ENCODE measurements at regions not wholly inside any gene's neighbourhood (a gene's known extent, or its start where the extent isn't known, plus 50 kb on each side); places are given as distances from the start of the nearest gene placed in this dataset.
"Not testable (repeated sequence)": the region's sequence is repeated elsewhere in the genome, so short reads cannot be mapped to it uniquely, and the experiment has no call there.

- Histone ChIP-seq H3K4me1 (ENCODE audit: low read length) (no peaks in the 10 kb centered on the region), H3F3A (ENCODE audit: insufficient read depth, low read length) (no peaks in the 10 kb centered on the region), H3K27me3 (replicated peaks; ENCODE audit: insufficient read depth, low read length) (no peaks in the 10 kb centered on the region), H3K27ac (ENCODE audit: low read length) (no peak overlapping the region), H3K4me2 (ENCODE audit: low read depth, low read length) (no peak overlapping the region), H3K4me3 (ENCODE audit: low read length) (no peak overlapping the region), H3K9ac (ENCODE audit: low read length) (no peak overlapping the region), H3K9me2 (replicated peaks; ENCODE audit: insufficient read depth, low read length) (no peaks in the 10 kb centered on the region), H4K20me1 (ENCODE audit: insufficient read depth, low read length) (no peaks in the 10 kb centered on the region), H2AFZ (ENCODE audit: low read length) (no peak overlapping the region), H3K36me3 (replicated peaks; ENCODE audit: insufficient read depth, low read length) (no peaks in the 10 kb centered on the region), H3K79me2 (ENCODE audit: low read length) (no peaks in the 10 kb centered on the region), H3K9me3 (replicated peaks; ENCODE audit: insufficient read depth, low read length) (no peaks in the 10 kb centered on the region)
- TF ChIP-seq EZH2phosphoT487 (IDR thresholded peaks at IDR 0.05; ENCODE audit: low read length) (no peak), EZH2 (optimal IDR thresholded peaks at IDR 0.05; ENCODE audit: low read depth, low read length) (no peak), CTCF (IDR thresholded peaks at IDR 0.05; ENCODE audit: low read length) (no peak)
- no peak for DNase-seq
Observed at GRCh38 chr11:57055744-57056143, 67.0 kb downstream of the OR5AK2 start.

GRCh38 chr11:57056735-57057134, 68.0 kb downstream of the OR5AK2 start:
- no peak for TF ChIP-seq CTCF (IDR thresholded peaks at IDR 0.05; ENCODE audit: low read length)
- no peak for TF ChIP-seq EZH2phosphoT487 (IDR thresholded peaks at IDR 0.05; ENCODE audit: low read length)
- no peak for TF ChIP-seq EZH2 (optimal IDR thresholded peaks at IDR 0.05; ENCODE audit: low read depth, low read length)
- Histone ChIP-seq H3K79me2 (ENCODE audit: low read length) (no peaks in the 10 kb centered on the region), H3K36me3 (replicated peaks; ENCODE audit: insufficient read depth, low read length) (no peaks in the 10 kb centered on the region), H3K4me2 (ENCODE audit: low read depth, low read length) (no peak overlapping the region), H3K9me2 (replicated peaks; ENCODE audit: insufficient read depth, low read length) (no peaks in the 10 kb centered on the region), H3K4me1 (ENCODE audit: low read length) (no peaks in the 10 kb centered on the region), H3K4me3 (ENCODE audit: low read length) (no peak overlapping the region), H3K27ac (ENCODE audit: low read length) (no peak overlapping the region), H3K9me3 (replicated peaks; ENCODE audit: insufficient read depth, low read length) (no peaks in the 10 kb centered on the region), H3K27me3 (replicated peaks; ENCODE audit: insufficient read depth, low read length) (no peaks in the 10 kb centered on the region), H2AFZ (ENCODE audit: low read length) (no peak overlapping the region), H3F3A (ENCODE audit: insufficient read depth, low read length) (no peaks in the 10 kb centered on the region), H3K9ac (ENCODE audit: low read length) (no peak overlapping the region), H4K20me1 (ENCODE audit: insufficient read depth, low read length) (no peaks in the 10 kb centered on the region)
- DNase-seq: no peak

- no peaks in the 10 kb centered on the region for H4K20me1 ChIP-seq (ENCODE audit: insufficient read depth, low read length)
- no peak overlapping the region for H3K9ac ChIP-seq (ENCODE audit: low read length)
- H3K9me3 ChIP-seq (replicated peaks; ENCODE audit: insufficient read depth, low read length): no peaks in the 10 kb centered on the region
- H3K27ac ChIP-seq (ENCODE audit: low read length): no peak overlapping the region
- no peaks in the 10 kb centered on the region for H3F3A ChIP-seq (ENCODE audit: insufficient read depth, low read length)
- no peak overlapping the region for H3K4me2 ChIP-seq (ENCODE audit: low read depth, low read length)
- no peaks in the 10 kb centered on the region for H3K4me1 ChIP-seq (ENCODE audit: low read length)
- H3K4me3 ChIP-seq (ENCODE audit: low read length): no peak overlapping the region
- no peak overlapping the region for H2AFZ ChIP-seq (ENCODE audit: low read length)
- no peaks in the 10 kb centered on the region for H3K9me2 ChIP-seq (replicated peaks; ENCODE audit: insufficient read depth, low read length)
- H3K36me3 ChIP-seq (replicated peaks; ENCODE audit: insufficient read depth, low read length): no peaks in the 10 kb centered on the region
- no peak for DNase-seq
- no peak for TF ChIP-seq EZH2 (optimal IDR thresholded peaks at IDR 0.05; ENCODE audit: low read depth, low read length)
- no peak for TF ChIP-seq CTCF (IDR thresholded peaks at IDR 0.05; ENCODE audit: low read length)
- no peak for TF ChIP-seq EZH2phosphoT487 (IDR thresholded peaks at IDR 0.05; ENCODE audit: low read length)
- no peaks in the 10 kb centered on the region for H3K27me3 ChIP-seq (replicated peaks; ENCODE audit: insufficient read depth, low read length)
- H3K79me2 ChIP-seq (ENCODE audit: low read length): no peaks in the 10 kb centered on the region
Observed at GRCh38 chr11:57057561-57057960, 68.8 kb downstream of the OR5AK2 start.

GRCh38 chr11:57062957-57063356, 74.2 kb downstream of the OR5AK2 start:
- H4K20me1 ChIP-seq (ENCODE audit: insufficient read depth, low read length); H3K9me2 ChIP-seq (replicated peaks; ENCODE audit: insufficient read depth, low read length); H3K4me3 ChIP-seq (ENCODE audit: low read length); H3K9ac ChIP-seq (ENCODE audit: low read length); H3K27me3 ChIP-seq (replicated peaks; ENCODE audit: insufficient read depth, low read length); H3K27ac ChIP-seq (ENCODE audit: low read length); H2AFZ ChIP-seq (ENCODE audit: low read length); H3K9me3 ChIP-seq (replicated peaks; ENCODE audit: insufficient read depth, low read length); H3K4me1 ChIP-seq (ENCODE audit: low read length); H3K4me2 ChIP-seq (ENCODE audit: low read depth, low read length); DNase-seq; H3F3A ChIP-seq (ENCODE audit: insufficient read depth, low read length); H3K79me2 ChIP-seq (ENCODE audit: low read length); H3K36me3 ChIP-seq (replicated peaks; ENCODE audit: insufficient read depth, low read length): not testable (repeated sequence)

All from MM.1S (cell line).